ENCODE measurements at regions not wholly inside any gene's neighbourhood (a gene's known extent, or its start where the extent isn't known, plus 50 kb on each side); places are given as distances from the start of the nearest gene placed in this dataset.

GRCh38 chr6:168728056-168728455, 287.1 kb downstream of the SMOC2 start:
- TF ChIP-seq CTCF (IDR thresholded peaks at IDR 0.05) (no peak), POLR2A (IDR thresholded peaks at IDR 0.05) (no peak)
